Fibroblast of skin of left biceps (primary cell): ENCODE measurements at regions not wholly inside any gene's neighbourhood (a gene's known extent, or its start where the extent isn't known, plus 50 kb on each side); places are given as distances from the start of the nearest gene placed in this dataset.
"Not testable (repeated sequence)": the region's sequence is repeated elsewhere in the genome, so short reads cannot be mapped to it uniquely, and the experiment has no call there.

Experiments used
- DNase-seq, 2 experiments: peaks; one replicate each; pipeline ENCODE4 v3.0.0-alpha.2; 2013; ENCODE audit warnings: low read depth in 2 of 2

GRCh38 chr13:50740052-50740741 lies 103.3 kb downstream of the DLEU7 start:
- DNase-seq: peak; percentile 63 to 71

GRCh38 chr13:50742353-50742752 lies 101.1 kb downstream of the DLEU7 start:
- DNase-seq: no peak

- DNase-seq: no peak
Observed at GRCh38 chr13:50742968-50743367, 100.5 kb downstream of the DLEU7 start.

GRCh38 chr13:50744116-50744660 lies 99.3 kb downstream of the DLEU7 start:
- no peak for DNase-seq

- no peak for DNase-seq
Observed at GRCh38 chr13:50745542-50746115, 97.9 kb downstream of the DLEU7 start.

GRCh38 chr13:50747737-50748350 lies 95.6 kb downstream of the DLEU7 start:
- DNase-seq: no peak

GRCh38 chr13:50753221-50753620 lies 90.3 kb downstream of the DLEU7 start:
- DNase-seq: not testable (repeated sequence)

- not testable (repeated sequence) for DNase-seq
Observed at GRCh38 chr13:50755862-50756685, 87.4 kb downstream of the DLEU7 start.

- DNase-seq: no peak
Observed at GRCh38 chr13:50757008-50757407, 86.5 kb downstream of the DLEU7 start.

- no peak for DNase-seq
Observed at GRCh38 chr13:50758796-50759195, 84.7 kb downstream of the DLEU7 start.

GRCh38 chr13:50760751-50761150 lies 82.7 kb downstream of the DLEU7 start:
- peak in 1 of 2 experiments; percentile 10 for DNase-seq

GRCh38 chr13:50761406-50761805 lies 82.1 kb downstream of the DLEU7 start:
- DNase-seq: no peak

- no peak for DNase-seq
Observed at GRCh38 chr13:50762969-50763567, 80.4 kb downstream of the DLEU7 start.

- DNase-seq: no peak
Observed at GRCh38 chr13:50766013-50766412, 77.5 kb downstream of the DLEU7 start.

- no peak for DNase-seq
Observed at GRCh38 chr13:50766695-50767094, 76.8 kb downstream of the DLEU7 start.

GRCh38 chr13:50772881-50773280 lies 70.6 kb downstream of the DLEU7 start:
- DNase-seq: not testable (repeated sequence)
